IMR-90 (cell line): ENCODE measurements at regions not wholly inside any gene's neighbourhood (a gene's known extent, or its start where the extent isn't known, plus 50 kb on each side); places are given as distances from the start of the nearest gene placed in this dataset.

Experiments used
- ATAC-seq: fragments of 200-7000 bp; cut with Tn5 transposase; 2 replicates; pipeline ENCODE4 v1.9.1; 2020; ENCODE audit warnings: low read depth, mild to moderate bottlenecking, moderate library complexity
- BruUV-seq: library from RNA; stranded (reverse); fragments of 400-500 nt; replicated peaks from 2 replicates; lab custom pipeline; 2021; lab: Mats Ljungman, UMichigan
- CTCF ChIA-PET: fragments of 300-600 bp; formaldehyde crosslinking; extraction: SDS; loops from one replicate; lab custom pipeline; 2021; ENCODE audit warnings: antibody characterized with exemption; lab: Yijun Ruan, JAX
- POLR2A ChIA-PET: fragments of 300-600 bp; sonication (Branson Sonifier 250); formaldehyde crosslinking; loops from one replicate; lab custom pipeline; 2022; ENCODE audit warnings: antibody characterized with exemption; ENCODE audit not compliant: unreplicated experiment; lab: Charles Lee
- DNase-seq: peaks from one replicate; pipeline ENCODE4 v3.0.0; 2013
- H2AFZ ChIP-seq: replicated peaks from 2 replicates; pipeline ENCODE3; 2013; ENCODE audit warnings: low read length, mild to moderate bottlenecking; ENCODE audit not compliant: poor library complexity
- H2AK5ac ChIP-seq: 2 replicates; pipeline ENCODE4 v1.6.1; 2013; ENCODE audit warnings: low read depth, low read length, inconsistent platforms
- H2AK9ac ChIP-seq: replicated peaks from 2 replicates; pipeline ENCODE3; 2013; ENCODE audit warnings: mild to moderate bottlenecking, low read depth, low read length, moderate library complexity; ENCODE audit not compliant: poor library complexity
- H2BK120ac ChIP-seq: 2 replicates; pipeline ENCODE4 v1.6.1; 2013; ENCODE audit warnings: low read depth, low read length, inconsistent platforms
- H2BK15ac ChIP-seq: 3 replicates; pipeline ENCODE4 v1.6.1; 2013; ENCODE audit warnings: low read depth, low read length, inconsistent platforms
- H2BK20ac ChIP-seq: 2 replicates; pipeline ENCODE4 v1.6.1; 2013; ENCODE audit warnings: low read depth, mild to moderate bottlenecking, inconsistent platforms, low read length, moderate library complexity
- H2BK5ac ChIP-seq: 2 replicates; pipeline ENCODE4 v1.6.1; 2013; ENCODE audit warnings: mild to moderate bottlenecking, low read depth, low read length, inconsistent platforms; ENCODE audit not compliant: poor library complexity, severe bottlenecking
- H3K14ac ChIP-seq: replicated peaks from 2 replicates; pipeline ENCODE4 v1.6.1; 2013; ENCODE audit warnings: low read depth, low read length, inconsistent platforms
- H3K18ac ChIP-seq: 2 replicates; pipeline ENCODE4 v1.6.1; 2013; ENCODE audit warnings: low read depth, low read length, control low read depth
- H3K23ac ChIP-seq: 2 replicates; pipeline ENCODE4 v1.6.1; 2013; ENCODE audit warnings: low read depth, low read length, inconsistent platforms
- H3K27ac ChIP-seq: 2 replicates; pipeline ENCODE4 v1.5.1; 2013; ENCODE audit warnings: mild to moderate bottlenecking, control low read depth, low read length; ENCODE audit not compliant: insufficient read depth
- H3K27me3 ChIP-seq: 2 replicates; pipeline ENCODE4 v1.6.1; 2013; ENCODE audit warnings: low read length; ENCODE audit not compliant: control insufficient read depth, insufficient read depth
- H3K36me3 ChIP-seq: 2 replicates; pipeline ENCODE4 v1.6.1; 2013; ENCODE audit warnings: low read length, mixed read lengths; ENCODE audit not compliant: control insufficient read depth, insufficient read depth
- H3K4ac ChIP-seq: 2 replicates; pipeline ENCODE4 v1.6.1; 2013; ENCODE audit warnings: low read depth, low read length, inconsistent platforms
- H3K4me1 ChIP-seq: 2 replicates; pipeline ENCODE4 v1.6.1; 2013; ENCODE audit warnings: low read length, mixed read lengths; ENCODE audit not compliant: control insufficient read depth, insufficient read depth
- H3K4me2 ChIP-seq: 2 replicates; pipeline ENCODE4 v1.6.1; 2013; ENCODE audit warnings: low read depth, mild to moderate bottlenecking, control low read depth, low read length, moderate library complexity
- H3K4me3 ChIP-seq: 2 replicates; pipeline ENCODE4 v1.5.1; 2013; ENCODE audit warnings: low read depth, mild to moderate bottlenecking, control low read depth, low read length, moderate library complexity; ENCODE audit not compliant: insufficient read depth
- H3K56ac ChIP-seq: 2 replicates; pipeline ENCODE4 v1.6.1; 2013; ENCODE audit warnings: low read length, inconsistent platforms; ENCODE audit not compliant: insufficient read depth; ENCODE audit errors: extremely low read depth
- H3K79me1 ChIP-seq, 2 experiments: 2 replicates each; pipeline ENCODE4 v1.6.1; 2013; ENCODE audit warnings: low read length in 2 of 2, inconsistent platforms in 1 of 2, low read depth in 1 of 2
- H3K9ac ChIP-seq: 2 replicates; pipeline ENCODE4 v1.6.1; 2013; ENCODE audit warnings: low read depth, low read length, control low read depth
- H3K9me1 ChIP-seq: 2 replicates; pipeline ENCODE4 v1.6.1; 2013; ENCODE audit warnings: low read length, inconsistent platforms; ENCODE audit not compliant: insufficient read depth
- H3K9me3 ChIP-seq: 2 replicates; pipeline ENCODE4 v1.6.1; 2013; ENCODE audit warnings: low read length; ENCODE audit not compliant: control insufficient read depth, insufficient read depth
- H4K20me1 ChIP-seq: 2 replicates; pipeline ENCODE4 v1.6.1; 2013; ENCODE audit warnings: low read length, inconsistent platforms; ENCODE audit not compliant: insufficient read depth
- H4K5ac ChIP-seq: 2 replicates; pipeline ENCODE4 v1.6.1; 2013; ENCODE audit warnings: mild to moderate bottlenecking, low read depth, low read length, control low read depth
- H4K8ac ChIP-seq, 2 experiments: 2 replicates each; pipeline ENCODE4 v1.6.1; 2013; ENCODE audit warnings: low read depth in 2 of 2, low read length in 2 of 2, control low read depth in 1 of 2, inconsistent platforms in 1 of 2
- H4K91ac ChIP-seq: 2 replicates; pipeline ENCODE4 v1.6.1; 2013; ENCODE audit warnings: low read depth, low read length, inconsistent platforms; ENCODE audit not compliant: insufficient read depth
- BHLHE40 ChIP-seq: fragments of 150-350 bp; IDR thresholded peaks from 2 replicates; pipeline ENCODE4 v1.6.1; 2016; ENCODE audit warnings: mild to moderate bottlenecking, low read depth, low read length
- CEBPB ChIP-seq: IDR thresholded peaks from 2 replicates; pipeline ENCODE4 v1.6.1; 2012; ENCODE audit warnings: low read depth, low read length, improper control_type of control experiment
- CHD1 ChIP-seq: IDR thresholded peaks from 2 replicates; pipeline ENCODE4 v1.6.1; 2012; ENCODE audit warnings: low read depth, low read length, improper control_type of control experiment
- CTCF ChIP-seq: conservative IDR thresholded peaks from 2 replicates; pipeline ENCODE4 v1.5.1; 2012; ENCODE audit warnings: mild to moderate bottlenecking, low read depth, low read length, improper control_type of control experiment
- ELK1 ChIP-seq: fragments of 150-350 bp; IDR thresholded peaks from 2 replicates; pipeline ENCODE4 v1.6.1; 2016; ENCODE audit warnings: low read depth, mild to moderate bottlenecking, low read length, moderate library complexity, borderline replicate concordance
- FOS ChIP-seq: fragments of 150-350 bp; IDR thresholded peaks from 2 replicates; pipeline ENCODE4 v1.6.1; 2016; ENCODE audit warnings: low read depth, low read length
- MAFK ChIP-seq: IDR thresholded peaks from 2 replicates; pipeline ENCODE4 v1.6.1; 2012; ENCODE audit warnings: low read depth, low read length, improper control_type of control experiment
- MAZ ChIP-seq: IDR thresholded peaks from 2 replicates; pipeline ENCODE4 v1.6.1; 2012; ENCODE audit warnings: low read depth, mild to moderate bottlenecking, low read length, improper control_type of control experiment, moderate library complexity, borderline replicate concordance
- MXI1 ChIP-seq: IDR thresholded peaks from 2 replicates; pipeline ENCODE4 v1.6.1; 2012; ENCODE audit warnings: low read depth, mild to moderate bottlenecking, low read length, moderate library complexity, borderline replicate concordance
- NFE2L2 ChIP-seq: fragments of 150-350 bp; IDR thresholded peaks from 2 replicates; pipeline ENCODE4 v1.6.1; 2016; ENCODE audit warnings: low read depth, mild to moderate bottlenecking, low read length
- POLR2A ChIP-seq: IDR thresholded peaks from 2 replicates; pipeline ENCODE4 v1.6.1; 2012; ENCODE audit warnings: mild to moderate bottlenecking, low read depth, low read length
- RAD21 ChIP-seq: IDR thresholded peaks from 2 replicates; pipeline ENCODE4 v1.6.1; 2012; ENCODE audit warnings: low read length, improper control_type of control experiment
- RCOR1 ChIP-seq: IDR thresholded peaks from 2 replicates; pipeline ENCODE4 v1.6.1; 2012; ENCODE audit warnings: mild to moderate bottlenecking, low read length, improper control_type of control experiment; ENCODE audit not compliant: insufficient replicate concordance
- RFX5 ChIP-seq: IDR thresholded peaks from 2 replicates; pipeline ENCODE4 v1.8.0; 2012; ENCODE audit warnings: low read depth, mild to moderate bottlenecking, low read length, moderate library complexity
- SMC3 ChIP-seq: fragments of 150-350 bp; IDR thresholded peaks from 2 replicates; pipeline ENCODE4 v1.6.1; 2016; ENCODE audit warnings: low read depth, mild to moderate bottlenecking, antibody characterized with exemption, low read length, moderate library complexity
- USF2 ChIP-seq: fragments of 150-350 bp; IDR thresholded peaks from 2 replicates; pipeline ENCODE4 v1.6.1; 2017; ENCODE audit warnings: mild to moderate bottlenecking, antibody characterized with exemption, low read length, low read depth
- WGBS, 2 experiments: methylation state at CpG; one replicate each; pipeline versions ENCODE4 v1.1.5 to v1.1.7; 2013; ENCODE audit warnings: missing lambda C conversion rate in 2 of 2; ENCODE audit not compliant: insufficient read length in 1 of 2; ENCODE audit errors: extremely low coverage in 2 of 2; 5-methylcytosine and 5-hydroxymethylcytosine counted together
- dilution Hi-C: fragments of 300-500 bp; cut with HindIII; formaldehyde crosslinking; loops from one replicate; pipeline ENCODE4 v1.14.3; 2018; ENCODE audit warnings: low sequenced_read_pairs; ENCODE audit not compliant: unreplicated experiment
- in situ Hi-C: fragments of 300-500 bp; cut with MboI; formaldehyde crosslinking; loops from 3 replicates; pipeline ENCODE4 v1.14.3; 2019; ENCODE audit warnings: low sequenced_read_pairs, inconsistent platforms, mixed read lengths
- intact Hi-C: fragments of 100-400 bp; cut with micrococcal nuclease; formaldehyde crosslinking; loops from 2 replicates; pipeline ENCODE4 v1.10.0; 2022

- no peak overlapping the region for H2BK5ac ChIP-seq
- H3K79me1 ChIP-seq, result no peaks in the 10 kb centered on the region
- intact Hi-C loops, result no loop called here
- H2BK20ac ChIP-seq, result no peak overlapping the region
- no peaks in the 10 kb centered on the region for H3K9me1 ChIP-seq
- dilution Hi-C loops, result no loop called here
- no peak overlapping the region for H3K14ac ChIP-seq
- H3K9ac ChIP-seq, result no peak overlapping the region
- TF ChIP-seq MAZ, result no peak
- no peak for TF ChIP-seq CTCF
- no peak for TF ChIP-seq MAFK
- TF ChIP-seq NFE2L2, result no peak
- TF ChIP-seq CHD1, result no peak
- no peak for TF ChIP-seq BHLHE40
- TF ChIP-seq RCOR1, result no peak
- TF ChIP-seq CEBPB, result no peak
- no peak for TF ChIP-seq POLR2A
- TF ChIP-seq USF2, result no peak
- TF ChIP-seq MXI1, result no peak
- no peak for TF ChIP-seq ELK1
- TF ChIP-seq RAD21, result no peak
- TF ChIP-seq SMC3, result no peak
- TF ChIP-seq RFX5, result no peak
- no peak for TF ChIP-seq FOS
- WGBS, 2 experiments, result 100% methylated on average over 1 of the region's 3 CpGs; no CpG with 5 or more reads in 1 of the 2 experiments
- no peak overlapping the region for H3K27ac ChIP-seq
- no peaks in the 10 kb centered on the region for H3K4me1 ChIP-seq
- H2AK5ac ChIP-seq, result no peak overlapping the region
- no peak overlapping the region for H4K5ac ChIP-seq
- H3K18ac ChIP-seq, result no peak overlapping the region
- no peaks in the 10 kb centered on the region for H4K20me1 ChIP-seq
- no peak overlapping the region for H3K4ac ChIP-seq
- no peak overlapping the region for H3K23ac ChIP-seq
- no peak overlapping the region for H4K91ac ChIP-seq
- H3K27me3 ChIP-seq, result no peaks in the 10 kb centered on the region
- no peak overlapping the region for H3K56ac ChIP-seq
- H4K8ac ChIP-seq, result no peak overlapping the region
- no peak overlapping the region for H2BK15ac ChIP-seq
- H3K9me3 ChIP-seq, result peaks cover 13% of the 10 kb centered on the region
- no peak overlapping the region for H2AFZ ChIP-seq
- no peak overlapping the region for H3K4me2 ChIP-seq
- H2BK120ac ChIP-seq, result no peak overlapping the region
- in situ Hi-C loops, result no loop called here
- DNase-seq, result no peak
- no peak overlapping the region for H3K4me3 ChIP-seq
- no TSS peak for BruUV-seq
- no peak overlapping the region for H2AK9ac ChIP-seq
- no peak for ATAC-seq
- ChIA-PET POLR2A (no interaction called here), CTCF (no interaction called here)
- no peaks in the 10 kb centered on the region for H3K36me3 ChIP-seq
Observed at GRCh38 chr2:79275863-79276262, 116.3 kb upstream of the REG3A start.
